ENCODE measurements at regions not wholly inside any gene's neighbourhood (a gene's known extent, or its start where the extent isn't known, plus 50 kb on each side); places are given as distances from the start of the nearest gene placed in this dataset.

DNA sequence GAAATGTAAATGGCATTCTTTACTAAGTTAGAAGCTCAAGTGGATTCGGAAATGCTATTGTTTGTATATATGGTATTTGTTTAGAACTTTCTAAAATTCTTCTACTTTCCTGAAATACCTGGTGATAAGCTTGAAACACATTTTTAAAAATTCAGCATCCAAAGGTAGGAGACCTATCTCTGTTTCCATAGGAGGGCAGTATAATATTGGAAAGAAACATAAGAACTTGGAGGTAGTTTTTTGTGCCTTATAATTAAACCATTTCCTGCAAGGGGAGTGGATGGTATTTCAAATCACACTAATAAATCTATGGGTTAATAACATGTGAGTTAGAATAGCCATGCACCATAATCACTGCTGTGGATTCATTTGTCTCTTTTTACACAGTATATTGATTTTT lies 217.4 kb upstream of the AADAT start:
- TF ChIP-seq SUZ12 (IDR thresholded peaks at IDR 0.05; ENCODE audit: extremely low read depth, insufficient read depth, insufficient read length) (no peak), YY1 (IDR thresholded peaks at IDR 0.05; ENCODE audit: insufficient read depth, insufficient read length) (no peak)

Data from NT2/D1 (cell line).